Motor neuron (in vitro differentiated cells): ENCODE measurements at regions not wholly inside any gene's neighbourhood (a gene's known extent, or its start where the extent isn't known, plus 50 kb on each side); places are given as distances from the start of the nearest gene placed in this dataset.

Experiments
- ATAC-seq, 8 experiments: fragments of 200-7000 bp; cut with Tn5 transposase; replicated peaks in 6 of 8; 2 replicates each; pipeline ENCODE4 v1.8.0; 2021; ENCODE audit warnings: mild to moderate bottlenecking in 8 of 8, moderate library complexity in 8 of 8
- H3K27ac ChIP-seq, 2 donors: fragments of 250-450 bp; sonication (Bioruptor Pico); 2 replicates each; pipeline ENCODE4 v1.9.0; 2021; ENCODE audit warnings: antibody characterized with exemption in 2 of 2, mild to moderate bottlenecking in 2 of 2, moderate library complexity in 1 of 2
- H3K4me1 ChIP-seq, 2 donors: fragments of 250-450 bp; sonication (Bioruptor Pico); replicated peaks in 1 of 2; 2 replicates each; pipeline ENCODE4 v1.6.1; 2021; ENCODE audit warnings: antibody characterized with exemption in 2 of 2, mild to moderate bottlenecking in 2 of 2, moderate library complexity in 1 of 2
- H3K4me3 ChIP-seq, 5 donors: fragments of 250-450 bp; sonication (Bioruptor Pico); 2 replicates each; pipeline ENCODE4 v1.9.0; 2021; ENCODE audit warnings: antibody characterized with exemption in 5 of 5, mild to moderate bottlenecking in 5 of 5, moderate library complexity in 4 of 5
- WGBS, 10 experiments: fragments of 450-650 bp; shearing (Covaris generic); methylation state at CpG; one replicate each; pipeline ENCODE4 v1.0.0; 2022; 5-methylcytosine and 5-hydroxymethylcytosine counted together
- in situ Hi-C, 9 experiments: fragments of 400-800 bp; cut with MboI; loops; one replicate each; pipeline ENCODE4 v1.15.0; 2021; ENCODE audit warnings: low sequenced_read_pairs in 9 of 9, low pct_unique_long_range_greater_than_20kb in 2 of 9; ENCODE audit not compliant: unreplicated experiment in 9 of 9

GRCh38 chr15:53875139-53875538 is 103.1 kb upstream of the UNC13C start:
- Histone ChIP-seq H3K27ac (no peak overlapping the region), H3K4me1 (no peaks in the 10 kb centered on the region), H3K4me3 (no peak overlapping the region)
- in situ Hi-C loops: no loop called here
- no peak for ATAC-seq
- WGBS, 10 experiments: 0 to 100% (median 83%) methylated on average over 1 of the region's 1 CpG; no CpG with 5 or more reads in 5 of the 10 experiments

GRCh38 chr15:53872410-53872809 is 105.8 kb upstream of the UNC13C start:
- no peaks in the 10 kb centered on the region for H3K4me1 ChIP-seq
- no peak overlapping the region for H3K27ac ChIP-seq
- WGBS, 10 experiments: 36 to 100% (median 58%) methylated on average over 1 to 2 of the region's 2 CpGs; no CpG with 5 or more reads in 4 of the 10 experiments
- no peak overlapping the region for H3K4me3 ChIP-seq
- ATAC-seq: no peak
- in situ Hi-C loops: no loop called here

- Histone ChIP-seq H3K4me3 (no peak overlapping the region), H3K4me1 (no peaks in the 10 kb centered on the region), H3K27ac (no peak overlapping the region)
- in situ Hi-C loops: no loop called here
- 10 to 86% (median 27%) methylated on average over 1 of the region's 1 CpG; no CpG with 5 or more reads in 4 of the 10 experiments for WGBS, 10 experiments
- no peak for ATAC-seq
Measured at GRCh38 chr15:53869806-53870073, 108.5 kb upstream of the UNC13C start.

- in situ Hi-C loops: no loop called here
- H3K4me3 ChIP-seq: no peak overlapping the region
- no peaks in the 10 kb centered on the region for H3K4me1 ChIP-seq
- WGBS, 10 experiments: 21 to 96% (median 88%) methylated on average over 3 to 7 of the region's 7 CpGs; no CpG with 5 or more reads in 2 of the 10 experiments
- no peak overlapping the region for H3K27ac ChIP-seq
- ATAC-seq: no peak
Measured at GRCh38 chr15:53869044-53869805, 109.0 kb upstream of the UNC13C start.

GRCh38 chr15:53862386-53862785 is 102.9 kb upstream of the WDR72 start:
- ATAC-seq: no peak
- Histone ChIP-seq H3K27ac (no peak overlapping the region), H3K4me3 (no peak overlapping the region), H3K4me1 (no peaks in the 10 kb centered on the region)
- in situ Hi-C loops: no loop called here
- 0 to 84% (median 59%) methylated on average over 1 to 3 of the region's 3 CpGs; no CpG with 5 or more reads in 4 of the 10 experiments for WGBS, 10 experiments

GRCh38 chr15:53861792-53862191 is 102.3 kb upstream of the WDR72 start:
- Histone ChIP-seq H3K4me3 (no peak overlapping the region), H3K27ac (no peak overlapping the region), H3K4me1 (no peaks in the 10 kb centered on the region)
- WGBS, 10 experiments: 0 to 92% (median 89%) methylated on average over 1 to 2 of the region's 2 CpGs; no CpG with 5 or more reads in 5 of the 10 experiments
- in situ Hi-C loops: no loop called here
- no peak for ATAC-seq

- H3K4me3 ChIP-seq: no peak overlapping the region
- no peak for ATAC-seq
- WGBS, 10 experiments: 0 to 94% (median 50%) methylated on average over 1 to 5 of the region's 7 CpGs; no CpG with 5 or more reads in 1 of the 10 experiments
- no peaks in the 10 kb centered on the region for H3K4me1 ChIP-seq
- H3K27ac ChIP-seq: no peak overlapping the region
- in situ Hi-C loops: no loop called here
Measured at GRCh38 chr15:53851110-53851848, 91.8 kb upstream of the WDR72 start.

GRCh38 chr15:53847745-53848144 is 88.3 kb upstream of the WDR72 start:
- no peak for ATAC-seq
- 35 to 100% (median 85%) methylated on average over 2 of the region's 2 CpGs for WGBS, 10 experiments
- H3K4me1 ChIP-seq: no peaks in the 10 kb centered on the region
- no peak overlapping the region for H3K4me3 ChIP-seq
- no peak overlapping the region for H3K27ac ChIP-seq
- in situ Hi-C loops: no loop called here

- 0 to 94% (median 50%) methylated on average over 1 to 2 of the region's 2 CpGs; no CpG with 5 or more reads in 3 of the 10 experiments for WGBS, 10 experiments
- no peak for ATAC-seq
- in situ Hi-C loops: no loop called here
Measured at GRCh38 chr15:53844634-53845033, 85.2 kb upstream of the WDR72 start.

GRCh38 chr15:53843869-53844569 is 84.6 kb upstream of the WDR72 start:
- in situ Hi-C loops: no loop called here
- 11 to 100% (median 64%) methylated on average over 2 to 3 of the region's 3 CpGs for WGBS, 10 experiments
- no peak for ATAC-seq

More at GRCh38 chr15:53844634-53845033, 85.2 kb upstream of the WDR72 start:
- no peak overlapping the region for H3K27ac ChIP-seq
- no peak overlapping the region for H3K4me3 ChIP-seq
- H3K4me1 ChIP-seq: peaks cover 0 to 7% of the 10 kb centered on the region in 2 donors

GRCh38 chr15:53843166-53843565 is 83.7 kb upstream of the WDR72 start:
- no peak overlapping the region for H3K4me3 ChIP-seq
- H3K27ac ChIP-seq: no peak overlapping the region
- WGBS, 10 experiments: 0 to 100% (median 40%) methylated on average over 1 to 2 of the region's 2 CpGs; no CpG with 5 or more reads in 3 of the 10 experiments
- no peak for ATAC-seq
- in situ Hi-C loops: no loop called here
- peaks cover 0 to 7% of the 10 kb centered on the region in 2 donors for H3K4me1 ChIP-seq

More at GRCh38 chr15:53843869-53844569, 84.6 kb upstream of the WDR72 start:
- Histone ChIP-seq H3K27ac (no peak overlapping the region), H3K4me3 (no peak overlapping the region), H3K4me1 (peaks cover 0 to 7% of the 10 kb centered on the region in 2 donors)

GRCh38 chr15:53841651-53842050 is 82.2 kb upstream of the WDR72 start:
- Histone ChIP-seq H3K4me3 (no peak overlapping the region), H3K27ac (no peak overlapping the region), H3K4me1 (peaks cover 0 to 7% of the 10 kb centered on the region in 2 donors)
- ATAC-seq: peak in 1 of 8 experiments; percentile 23
- WGBS, 10 experiments: 0 to 40% (median 0%) methylated on average over 1 of the region's 1 CpG; no CpG with 5 or more reads in 1 of the 10 experiments
- in situ Hi-C loops: no loop called here

- peaks cover 0 to 7% of the 10 kb centered on the region in 2 donors for H3K4me1 ChIP-seq
- H3K4me3 ChIP-seq: no peak overlapping the region
- no peak for ATAC-seq
- in situ Hi-C loops: no loop called here
- 20 to 100% (median 85%) methylated on average over 1 to 2 of the region's 2 CpGs; no CpG with 5 or more reads in 2 of the 10 experiments for WGBS, 10 experiments
- H3K27ac ChIP-seq: no peak overlapping the region
Measured at GRCh38 chr15:53840681-53841080, 81.2 kb upstream of the WDR72 start.
